Stimulated activated CD8-positive, alpha-beta memory T cell treated with anti-CD3 and anti-CD28 coated beads, Interleukin-12 subunit alpha, Interleukin-12 subunit beta, amount 100 ng/mL, for 24 hours (primary cell): ENCODE measurements at regions not wholly inside any gene's neighbourhood (a gene's known extent, or its start where the extent isn't known, plus 50 kb on each side); places are given as distances from the start of the nearest gene placed in this dataset.
"Not testable (repeated sequence)": the region's sequence is repeated elsewhere in the genome, so short reads cannot be mapped to it uniquely, and the experiment has no call there.

Experiments used
- DNase-seq: peaks from one replicate; pipeline ENCODE4 v3.0.0-alpha.2; 2020; ENCODE audit errors: extremely low read depth

DNA sequence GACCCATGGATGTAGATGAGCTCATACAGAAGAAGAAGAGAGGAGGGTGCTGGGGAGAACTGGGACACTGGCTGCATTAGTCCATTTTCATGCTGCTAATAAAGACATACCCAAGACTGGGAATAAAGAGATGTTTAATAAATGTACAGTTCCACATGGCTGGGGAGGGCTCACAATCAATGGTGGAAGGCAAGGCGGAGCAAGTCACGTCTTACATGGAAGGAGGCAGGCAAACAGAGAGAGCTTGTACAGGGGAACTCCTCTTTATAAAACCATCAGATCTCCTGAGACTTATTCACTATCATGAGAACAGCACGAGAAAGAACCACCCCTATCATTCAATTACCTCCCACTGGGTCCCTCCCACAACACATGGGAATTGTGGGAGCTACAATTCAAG is 625.5 kb downstream of the MATN1 start:
- not testable (repeated sequence) for DNase-seq

DNA sequence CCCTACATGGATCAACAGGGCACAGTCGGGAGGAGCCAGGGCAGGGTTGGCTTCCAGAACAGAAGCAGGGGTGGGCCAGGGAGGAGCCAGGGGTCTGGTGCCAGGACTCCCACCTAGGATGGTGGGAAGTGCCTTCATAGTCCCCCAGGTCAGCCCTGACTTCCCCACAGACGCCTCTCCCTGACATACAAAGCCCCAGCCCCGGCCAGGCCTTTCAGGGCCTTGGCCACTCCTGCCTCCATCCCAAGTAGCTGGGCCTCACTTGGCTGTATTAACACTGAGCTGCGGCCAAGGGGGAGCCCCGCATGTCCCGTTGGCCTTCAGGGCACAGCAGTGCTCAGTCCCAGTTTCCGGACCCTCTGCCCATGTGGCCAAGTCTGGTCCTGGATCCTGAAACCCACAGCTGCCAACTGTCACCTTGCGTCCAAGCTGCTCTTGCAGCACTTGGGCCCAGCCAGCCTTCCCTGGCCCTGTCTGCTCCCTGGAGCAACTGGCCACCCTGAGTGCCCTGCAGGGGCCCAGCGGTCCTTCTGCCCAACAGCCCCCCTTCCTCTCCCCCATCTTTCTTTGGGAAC is 627.8 kb downstream of the MATN1 start:
- no peak for DNase-seq

DNA sequence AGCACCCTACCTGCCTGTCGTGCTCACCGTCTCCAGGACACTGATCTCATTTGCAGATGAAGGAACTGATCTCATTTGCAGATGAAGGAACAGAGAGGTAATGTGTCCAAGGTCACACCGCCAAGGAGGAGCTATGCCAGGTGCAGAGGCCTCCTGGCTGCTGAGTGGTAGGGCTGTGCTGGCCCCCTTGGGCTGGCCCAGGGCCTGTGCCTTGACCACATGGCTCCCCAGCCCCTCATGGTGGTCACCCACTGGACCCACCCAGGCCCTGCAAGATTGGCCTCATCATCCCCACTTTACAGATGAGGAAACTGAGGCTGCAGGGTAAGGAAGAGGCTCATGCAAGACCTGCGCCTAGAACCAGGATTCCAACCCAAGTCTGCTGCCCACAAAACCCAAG is 628.3 kb downstream of the MATN1 start:
- DNase-seq, result no peak

DNA sequence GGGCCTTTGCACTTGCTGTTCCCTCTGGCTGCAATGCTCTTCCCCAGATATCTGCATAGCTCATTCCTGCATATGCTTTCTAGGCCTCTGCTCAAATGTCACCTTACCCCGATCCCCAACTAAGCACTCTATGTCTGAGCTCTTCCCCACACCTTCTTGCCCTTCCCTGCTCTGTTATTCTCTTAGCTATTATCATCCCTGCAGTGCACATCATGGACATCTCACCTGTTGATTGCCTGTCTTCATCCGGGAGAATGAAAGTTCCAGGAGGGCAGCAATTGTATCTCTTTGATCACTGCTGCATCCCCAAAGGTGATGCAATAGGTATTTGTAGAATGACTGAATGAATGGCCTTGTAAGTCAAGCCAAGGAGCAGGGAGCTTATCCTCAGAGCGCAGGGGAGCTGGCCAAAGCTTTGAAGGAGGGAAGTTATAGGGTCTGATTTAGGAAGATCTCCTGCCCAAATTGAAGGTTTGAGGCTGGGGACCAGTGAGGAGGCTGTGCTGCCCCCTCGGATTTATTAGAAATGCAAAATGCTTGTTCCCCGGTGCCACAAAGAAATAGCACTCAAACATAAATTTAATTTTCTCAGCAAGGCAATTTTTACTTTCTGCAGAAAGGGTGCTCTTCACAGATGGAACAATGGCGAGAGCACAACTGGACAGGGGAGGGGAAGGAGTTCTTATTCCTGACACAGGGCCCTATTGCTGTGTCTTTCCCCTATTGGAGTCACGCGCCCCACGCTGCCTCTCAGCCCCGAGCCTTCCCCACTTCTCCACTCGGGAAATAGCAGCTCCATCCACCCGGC is 631.1 kb downstream of the MATN1 start:
- no peak for DNase-seq

DNA sequence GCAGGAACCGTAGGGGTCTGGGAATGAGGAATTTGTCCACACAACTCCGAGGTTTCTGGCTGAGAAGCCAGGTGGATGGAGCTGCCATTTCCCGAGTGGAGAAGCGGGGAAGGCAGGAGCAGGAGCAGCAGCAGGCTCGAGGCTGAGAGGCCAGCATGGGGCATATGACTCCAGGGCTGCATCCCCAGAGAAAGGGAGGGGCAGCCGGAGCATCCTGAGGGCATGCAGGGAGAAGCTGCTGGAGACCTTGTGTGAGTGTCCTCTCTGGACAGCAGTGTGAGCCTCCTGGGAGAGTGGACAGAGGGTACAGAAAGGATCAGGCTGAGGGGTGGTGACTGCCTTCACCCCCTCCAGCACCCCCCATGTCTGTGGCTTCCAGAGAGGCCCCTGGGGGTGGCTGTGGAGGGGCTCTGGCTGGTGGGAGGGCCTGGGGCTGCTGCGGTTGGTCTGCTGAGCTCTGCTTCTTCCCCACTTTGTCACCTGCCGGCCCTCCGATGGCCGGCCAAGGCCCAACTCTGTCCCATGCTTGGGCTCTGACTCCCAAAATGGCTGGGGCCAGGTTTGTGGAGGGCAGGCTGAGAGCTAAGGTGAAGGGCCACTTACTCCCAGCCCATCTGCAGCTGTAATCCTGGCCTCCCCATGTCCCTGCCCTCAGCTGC is 633.1 kb downstream of the MATN1 start:
- DNase-seq, result no peak

DNA sequence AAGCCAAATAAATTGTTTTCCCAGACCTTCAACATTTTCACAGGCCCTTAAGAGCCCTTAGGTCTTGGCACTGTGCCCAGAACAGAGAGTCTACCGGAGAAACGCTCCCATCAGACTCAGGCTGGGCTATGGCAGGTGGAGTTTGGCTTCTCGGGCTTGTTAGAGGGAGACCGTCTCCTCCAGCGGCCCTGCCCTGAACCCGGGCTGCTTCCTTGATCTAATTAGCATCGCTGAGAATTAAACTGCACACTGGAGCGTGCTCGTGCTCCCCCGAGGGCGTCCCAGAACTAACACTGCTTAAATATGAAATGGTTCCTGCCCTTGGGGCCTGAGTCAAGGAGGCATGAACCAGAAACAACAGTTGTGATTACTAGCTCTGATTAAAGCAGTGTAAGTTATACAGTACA is 634.4 kb downstream of the MATN1 start:
- no peak for DNase-seq

DNA sequence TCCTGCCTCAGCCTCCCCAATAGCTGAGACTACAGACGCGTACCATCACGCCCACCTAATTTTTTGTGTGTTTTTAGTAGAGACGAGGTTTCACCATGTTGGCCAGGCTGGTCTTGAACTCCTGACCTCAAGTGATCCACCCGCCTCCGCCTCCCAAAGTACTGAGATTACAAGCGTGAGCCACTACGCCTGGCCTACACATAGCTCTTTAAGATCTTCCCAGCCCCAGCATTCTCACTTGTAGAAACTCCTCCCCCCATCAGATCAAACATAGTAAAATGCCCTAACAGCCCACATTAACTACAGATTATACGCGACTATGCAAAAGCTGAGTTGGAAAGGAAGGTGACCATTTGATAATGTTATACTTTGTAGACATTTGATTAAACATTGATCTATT is 634.8 kb downstream of the MATN1 start:
- DNase-seq, result no peak

DNA sequence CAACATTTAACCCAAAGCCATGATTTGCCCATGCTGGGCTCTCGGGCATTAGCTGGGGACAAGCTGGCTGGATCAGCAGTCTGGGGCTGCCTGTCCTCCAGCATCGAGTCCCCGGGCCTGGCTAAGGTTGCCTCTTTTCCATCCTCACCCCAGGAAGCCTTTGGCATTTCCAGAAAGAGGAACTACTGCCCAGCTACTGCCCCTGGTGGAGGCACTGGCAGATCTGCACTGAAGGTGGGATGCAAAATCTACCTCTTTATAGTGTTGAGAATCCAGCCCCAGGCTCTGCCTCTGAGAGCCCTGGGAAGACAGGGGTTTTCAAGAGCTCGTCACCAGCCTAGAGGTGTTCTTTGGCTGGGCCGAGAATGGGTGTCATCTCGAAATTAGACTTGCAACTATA is 635.9 kb downstream of the MATN1 start:
- DNase-seq, result no peak

DNA sequence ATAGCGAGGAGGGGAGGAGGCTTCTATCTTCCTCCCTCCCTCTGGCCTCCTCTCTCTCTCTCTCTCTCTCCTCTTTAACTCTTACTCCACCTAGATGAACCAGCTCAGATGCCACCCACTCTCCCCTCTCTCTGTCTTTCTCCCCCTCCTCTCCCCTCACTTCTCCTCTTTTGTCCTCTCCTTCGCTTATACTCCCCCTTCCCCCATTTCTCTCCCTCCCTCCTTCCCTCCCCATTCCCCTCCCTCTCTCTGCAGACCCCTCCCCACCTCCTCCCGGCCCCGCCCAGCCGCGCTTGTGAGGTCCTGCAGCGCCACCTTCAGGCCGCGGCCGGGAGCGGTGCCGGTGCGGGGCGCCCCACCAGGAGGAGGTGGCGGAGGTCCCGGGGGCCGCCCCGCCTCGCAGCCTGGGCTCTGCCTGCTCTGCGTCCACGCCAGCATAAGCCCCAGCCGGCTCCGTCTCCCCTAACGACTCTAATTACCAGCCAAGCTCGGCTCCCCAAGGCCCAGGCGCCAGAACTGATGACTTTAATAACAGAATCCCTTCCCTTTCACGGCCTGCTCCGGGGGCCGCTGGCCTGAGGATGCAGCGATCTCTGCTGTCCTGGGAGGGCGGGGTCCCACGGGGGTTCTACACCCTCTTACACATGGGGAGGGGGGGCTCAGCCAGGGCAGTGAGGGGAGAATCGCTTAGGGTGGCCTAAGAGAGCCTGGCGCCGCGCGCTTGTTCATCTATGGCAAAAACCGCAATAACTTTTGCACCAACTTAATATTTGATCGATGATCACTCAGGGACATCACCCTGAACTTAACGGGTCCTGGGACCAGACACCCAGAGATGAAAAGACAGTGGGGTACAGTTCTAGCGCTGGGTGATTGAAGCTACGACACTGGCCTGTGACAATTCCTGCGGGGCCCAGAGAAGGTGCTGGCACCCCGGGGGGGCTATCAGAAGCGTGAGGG is 637.3 kb downstream of the MATN1 start:
- no peak for DNase-seq

DNA sequence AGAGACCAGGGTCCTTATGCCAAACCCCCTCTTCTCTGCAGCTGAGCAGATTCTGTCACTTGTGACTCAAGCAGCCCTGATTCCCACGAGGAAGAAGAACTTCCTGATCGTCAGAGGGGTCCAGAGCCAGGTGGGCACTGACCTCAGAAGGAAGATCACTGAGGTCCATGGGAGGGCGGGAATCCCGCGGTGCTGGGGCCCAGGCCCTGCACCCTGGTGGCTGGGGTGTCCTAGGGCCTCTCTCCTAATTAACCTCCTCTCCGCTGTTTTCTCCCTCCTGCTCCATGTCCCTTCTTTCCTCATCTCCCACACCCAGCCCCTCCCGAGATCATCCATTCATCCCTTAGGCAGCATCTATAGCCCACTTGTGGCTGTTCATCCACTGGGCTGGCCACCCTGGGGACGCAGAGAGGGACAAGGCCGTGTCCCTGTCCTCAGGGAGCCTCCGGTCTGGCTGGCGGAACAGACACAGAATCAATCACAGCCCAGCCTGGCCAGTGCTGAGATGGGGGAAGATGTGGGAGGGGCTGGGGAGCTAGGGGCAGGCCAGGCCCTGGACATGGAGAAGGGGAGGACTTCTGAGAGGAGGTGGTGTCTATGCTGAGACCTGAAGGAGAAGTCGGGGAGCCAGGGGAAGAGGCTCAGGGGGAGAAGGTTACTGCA is 638.3 kb downstream of the MATN1 start:
- no peak for DNase-seq

DNA sequence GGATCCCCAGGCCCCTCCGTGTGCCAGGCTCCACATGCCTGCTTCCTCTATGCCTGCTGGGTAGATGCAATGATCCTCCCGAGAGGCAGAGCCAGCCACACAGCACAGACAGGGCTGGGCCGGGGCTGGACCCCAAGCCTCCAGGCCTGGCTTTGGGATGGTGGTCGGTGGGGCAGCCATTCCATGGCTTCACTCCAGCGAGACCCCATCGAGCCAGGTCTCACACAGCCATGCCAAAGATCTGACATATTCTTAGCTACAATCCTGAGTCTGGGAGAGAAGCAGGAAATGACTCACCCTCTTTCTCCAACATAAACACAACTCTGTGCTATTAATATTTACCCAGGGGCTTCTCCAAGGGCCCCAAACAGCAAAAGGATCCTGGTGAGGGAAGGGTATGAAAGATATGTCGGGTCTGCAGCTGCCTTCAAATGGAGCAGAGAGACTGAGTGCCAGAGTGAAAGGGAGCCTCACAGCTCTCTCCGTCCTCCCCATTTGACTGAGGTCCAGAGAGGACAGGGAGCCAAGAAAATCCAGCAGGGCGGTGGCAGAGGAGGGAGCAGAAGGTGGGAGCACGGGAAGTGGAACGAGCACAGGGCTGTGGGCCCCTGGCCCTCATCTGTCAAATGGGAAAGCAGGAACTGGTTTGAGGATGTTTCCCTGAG is 639.5 kb downstream of the MATN1 start:
- DNase-seq, result no peak

DNA sequence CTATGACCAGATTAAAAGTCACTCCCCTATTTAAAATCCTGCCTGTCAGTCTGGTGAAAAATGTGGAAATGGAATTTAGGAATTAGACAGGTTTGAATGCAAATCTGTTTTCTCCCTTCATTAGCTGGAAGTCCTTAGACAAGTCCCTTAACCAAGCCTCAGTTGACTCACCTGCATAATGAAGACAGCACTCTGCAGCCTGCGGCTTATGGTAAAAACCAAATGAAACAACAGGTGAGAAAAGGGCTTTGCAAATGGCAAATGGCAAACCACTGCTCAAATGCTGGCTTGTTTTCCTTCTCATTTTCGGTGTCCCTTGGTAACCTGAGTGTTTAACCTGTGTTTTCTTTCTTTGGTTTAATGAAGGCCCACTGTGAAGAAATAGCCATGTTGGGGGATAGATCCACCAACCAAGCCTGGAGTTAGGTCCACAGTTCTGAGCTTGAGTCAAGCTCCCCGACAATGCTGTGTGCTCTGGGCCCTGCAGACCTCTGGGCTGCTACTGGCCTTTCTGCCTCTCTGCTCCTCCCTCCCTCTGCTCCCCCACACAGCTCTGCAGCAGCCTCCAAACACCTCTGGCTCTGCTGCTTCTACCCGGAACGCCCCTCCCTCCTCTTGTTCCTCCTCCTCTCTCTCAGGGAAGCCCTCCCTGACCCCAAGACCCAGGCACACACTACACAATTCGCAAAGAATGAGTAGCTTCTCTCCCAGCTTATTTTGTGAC is 641.8 kb downstream of the MATN1 start:
- DNase-seq, result no peak

DNA sequence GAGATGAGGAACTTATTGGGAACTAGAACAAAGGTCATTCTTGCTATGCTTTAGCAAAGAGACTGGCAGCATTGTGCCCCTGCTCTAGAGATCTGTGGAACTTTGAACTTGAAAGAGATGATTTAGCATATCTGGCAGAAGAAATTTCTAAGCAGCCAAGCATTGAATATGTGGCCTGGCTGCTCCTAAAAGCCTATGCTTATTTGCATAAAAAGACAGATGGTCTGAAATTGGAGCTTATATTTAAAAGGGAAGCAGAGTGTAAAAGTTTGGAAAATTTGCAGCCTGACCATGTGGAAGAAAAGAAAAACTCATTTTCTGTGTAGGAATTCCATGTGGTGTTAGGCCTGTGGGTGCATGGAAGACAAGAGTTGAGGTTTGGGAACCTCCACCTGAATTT is 647.5 kb downstream of the MATN1 start:
- not testable (repeated sequence) for DNase-seq

DNA sequence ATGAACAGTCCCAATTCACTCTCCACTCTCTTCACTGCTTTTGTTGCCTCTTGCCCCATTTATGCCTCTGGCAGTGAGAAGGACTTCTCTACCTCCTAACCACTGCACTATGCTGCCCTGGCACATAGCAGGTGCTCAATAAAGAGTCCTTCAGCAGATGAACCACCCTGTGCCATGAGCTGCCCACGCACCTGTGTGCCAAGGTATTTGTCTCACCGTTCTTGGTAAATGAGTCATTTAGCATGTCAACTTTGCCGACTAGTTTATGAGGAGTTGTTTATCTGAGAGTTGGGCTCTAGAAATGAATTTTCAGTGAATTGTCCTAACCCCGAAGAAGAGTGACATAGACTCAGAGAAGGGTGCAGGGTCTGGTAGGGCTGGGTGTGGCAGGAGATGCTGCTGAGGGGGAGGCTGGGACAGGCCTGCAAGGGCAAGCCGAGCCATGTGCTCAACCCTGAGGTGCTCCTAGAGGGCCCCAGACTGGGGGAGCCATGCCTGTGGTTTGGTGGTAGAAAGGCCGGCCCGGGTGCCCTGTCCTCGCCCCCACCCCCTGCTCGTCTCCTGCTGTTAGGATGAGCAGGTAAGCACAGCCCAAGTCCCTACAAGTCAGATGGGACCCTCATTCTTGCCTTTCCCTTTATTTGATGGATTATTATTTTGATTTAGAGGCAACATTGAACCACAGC is 654.5 kb downstream of the MATN1 start:
- DNase-seq, result no peak

DNA sequence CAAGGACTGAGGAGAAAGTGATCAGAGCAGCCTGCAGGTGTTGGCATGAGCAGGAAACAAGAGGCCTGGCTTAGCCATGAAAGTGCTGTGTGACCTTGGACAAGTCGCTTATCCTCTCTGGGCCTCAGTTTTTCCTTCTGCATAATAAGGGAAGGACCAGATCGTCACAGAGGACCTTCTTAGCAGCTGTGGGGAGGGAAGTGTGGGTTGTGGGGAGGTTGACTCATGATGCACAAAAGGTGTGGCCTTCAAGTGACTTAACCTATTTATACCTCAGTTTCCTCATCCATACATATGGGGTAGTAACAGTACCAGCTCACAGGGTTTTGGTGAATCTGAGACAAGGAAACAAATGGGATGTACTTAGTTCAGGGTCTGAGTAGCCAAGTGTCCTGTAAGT is 658.8 kb downstream of the MATN1 start:
- DNase-seq, result no peak

DNA sequence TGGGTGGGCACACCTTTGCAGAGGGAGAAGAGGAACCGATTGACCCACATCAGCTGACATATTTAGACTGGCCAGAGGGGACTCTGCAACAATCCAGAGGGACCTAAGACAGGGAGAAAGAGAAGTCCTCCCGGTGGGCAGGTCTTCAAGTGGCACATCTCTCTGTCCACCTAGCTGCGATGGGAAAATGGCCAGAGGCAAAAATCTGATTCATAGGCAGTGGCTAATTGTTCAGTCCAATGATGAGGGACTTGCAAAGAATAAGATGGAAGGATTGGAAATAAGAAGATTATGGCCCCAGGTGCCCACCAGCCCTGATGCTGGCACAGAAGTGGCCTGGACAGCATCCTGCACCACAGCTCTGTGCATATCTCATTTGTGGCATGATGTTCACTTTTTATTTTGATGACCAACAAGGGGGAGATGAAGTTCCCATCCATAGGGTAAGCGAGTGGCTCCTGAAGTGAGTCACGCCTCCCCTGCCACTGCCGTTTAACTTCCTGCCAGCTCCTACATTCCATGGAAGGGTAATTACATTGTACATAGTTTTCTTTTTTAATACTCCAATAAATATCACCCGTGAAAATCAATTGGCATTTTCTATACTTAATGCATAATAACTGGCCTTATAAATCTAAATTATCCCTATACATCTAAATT is 659.6 kb downstream of the MATN1 start:
- no peak for DNase-seq

DNA sequence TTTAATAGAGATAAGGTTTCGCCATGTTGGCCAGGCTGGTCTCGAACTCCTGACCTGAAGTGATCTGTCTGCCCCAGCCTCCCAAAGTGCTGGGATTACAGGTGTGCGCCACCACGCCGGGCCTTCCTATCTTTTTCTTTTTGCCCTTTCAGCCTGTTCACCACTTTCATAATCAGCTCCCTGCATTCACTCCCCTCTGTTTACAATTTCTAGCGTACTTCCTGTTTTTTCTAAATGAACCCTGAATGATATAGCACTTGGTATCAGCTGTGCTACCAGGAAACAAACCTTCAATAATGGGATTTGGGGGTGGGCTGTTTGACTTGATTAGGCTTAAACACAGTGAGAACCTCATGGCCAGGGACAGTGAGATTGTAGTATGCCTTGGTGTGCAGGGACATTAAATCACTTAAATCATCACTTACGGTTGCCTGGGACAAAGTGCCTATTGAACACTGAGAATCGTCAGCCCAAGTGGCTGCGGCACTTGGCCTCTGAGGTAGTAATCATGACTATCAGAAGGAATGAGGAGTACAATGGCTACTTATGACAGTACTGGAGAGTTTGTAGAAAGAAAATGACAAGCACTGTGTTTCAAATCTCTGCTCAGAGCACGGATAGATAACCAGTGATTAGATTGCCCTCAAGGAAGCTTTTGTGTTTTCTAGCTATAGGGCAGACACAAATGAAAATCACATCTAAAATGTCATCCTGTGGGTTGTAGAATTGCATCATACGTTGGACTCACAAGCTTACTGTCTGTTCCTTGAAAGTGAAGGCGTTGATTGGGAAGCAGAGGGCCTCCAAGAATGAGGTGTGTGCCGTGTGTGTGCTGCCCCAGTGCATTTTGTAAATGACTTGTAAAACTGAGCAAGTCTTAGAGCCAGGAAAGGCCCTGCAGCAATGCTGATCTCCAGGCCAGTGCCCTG is 661.8 kb downstream of the MATN1 start:
- DNase-seq, result no peak

DNA sequence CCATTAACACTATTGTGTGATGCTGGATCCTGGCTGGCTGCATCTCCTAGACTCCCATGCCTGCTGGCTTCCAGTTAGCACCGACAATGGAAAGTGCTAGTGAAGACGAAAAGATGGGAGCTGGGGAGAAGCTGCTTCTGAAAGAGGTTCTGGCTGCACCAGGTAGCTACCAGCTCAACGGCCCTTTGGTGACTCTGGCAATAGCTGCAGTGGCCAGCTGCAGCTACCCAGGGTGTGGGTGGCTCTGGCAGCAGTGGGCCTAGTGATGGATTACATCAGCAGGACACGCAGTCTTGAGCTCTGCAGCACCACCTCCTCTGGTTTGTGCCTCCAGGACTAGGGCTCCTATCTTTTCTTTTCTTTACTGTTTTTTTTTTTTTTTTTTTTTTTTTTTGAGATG is 662.6 kb downstream of the MATN1 start:
- DNase-seq, result no peak
